NCI-H526 treated with DMSO at 0.1 percent for 48 hours (cell line): ENCODE measurements at regions not wholly inside any gene's neighbourhood (a gene's known extent, or its start where the extent isn't known, plus 50 kb on each side); places are given as distances from the start of the nearest gene placed in this dataset.
"Not testable (repeated sequence)": the region's sequence is repeated elsewhere in the genome, so short reads cannot be mapped to it uniquely, and the experiment has no call there.

Experiments
- DNase-seq: peaks from one replicate; lab custom pipeline; 2025; lab: John Stamatoyannopoulos, UW

DNA sequence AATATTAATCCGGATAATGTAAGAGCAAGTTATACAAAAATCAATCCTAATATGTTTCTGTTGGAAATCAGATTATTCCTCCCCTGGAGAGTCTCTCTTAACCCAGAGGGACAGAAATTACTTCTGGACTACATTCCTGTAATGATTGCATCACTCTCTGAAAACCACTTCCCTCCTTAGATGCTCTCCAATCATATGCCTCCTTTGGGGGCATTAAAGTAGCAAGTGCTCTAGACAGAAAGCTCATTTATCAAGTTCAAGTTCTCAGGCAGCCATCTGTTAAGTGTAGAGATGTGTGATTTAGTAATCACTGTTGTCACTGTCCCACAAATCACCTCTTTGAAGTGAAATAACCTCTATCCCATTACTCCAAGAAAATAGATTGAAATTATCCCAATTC, 247.1 kb downstream of the SLCO4C1 start:
- no peak for DNase-seq

- DNase-seq: not testable (repeated sequence)
Measured at GRCh38 chr5:102047073-102047472, 249.0 kb downstream of the SLCO4C1 start.

GRCh38 chr5:102040326-102040725, 255.8 kb downstream of the SLCO4C1 start:
- no peak for DNase-seq

DNA sequence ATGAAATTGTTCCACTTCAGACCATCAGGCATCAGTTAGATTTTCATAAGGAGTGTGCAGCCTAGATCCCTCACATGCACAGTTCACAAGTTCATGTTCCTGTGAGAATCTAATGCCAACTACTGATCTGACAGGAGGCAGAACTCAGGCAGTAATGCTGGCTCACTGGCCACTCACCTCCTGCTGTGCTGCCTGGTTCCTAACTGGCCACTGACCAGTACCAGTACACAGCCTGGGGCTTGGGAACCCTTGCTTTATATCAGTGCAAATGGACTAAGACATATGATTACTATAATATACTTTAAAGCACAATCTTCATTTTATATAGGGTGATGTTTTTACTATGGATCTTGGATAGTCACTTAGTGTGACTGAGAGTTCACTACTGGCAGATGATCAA, 259.2 kb downstream of the SLCO4C1 start:
- no peak for DNase-seq

DNA sequence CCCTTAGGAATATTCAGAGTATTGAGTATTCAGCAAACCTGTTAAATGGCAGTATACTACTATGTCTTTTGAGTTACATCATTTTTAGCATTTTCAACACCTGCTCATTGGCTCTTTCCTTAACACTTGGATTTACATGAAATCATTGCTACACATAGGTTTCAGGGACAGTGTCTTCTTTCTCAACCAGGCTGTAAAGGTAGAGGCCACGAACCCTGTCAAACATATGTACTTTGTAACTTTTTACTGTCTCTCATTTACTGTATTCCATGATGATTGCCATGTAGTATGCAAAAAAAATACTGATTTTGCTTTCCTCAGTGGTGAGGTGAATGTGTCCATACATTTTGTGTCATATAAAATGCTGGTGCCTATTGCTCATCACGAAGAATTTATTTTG, 264.4 kb downstream of the SLCO4C1 start:
- no peak for DNase-seq

DNA sequence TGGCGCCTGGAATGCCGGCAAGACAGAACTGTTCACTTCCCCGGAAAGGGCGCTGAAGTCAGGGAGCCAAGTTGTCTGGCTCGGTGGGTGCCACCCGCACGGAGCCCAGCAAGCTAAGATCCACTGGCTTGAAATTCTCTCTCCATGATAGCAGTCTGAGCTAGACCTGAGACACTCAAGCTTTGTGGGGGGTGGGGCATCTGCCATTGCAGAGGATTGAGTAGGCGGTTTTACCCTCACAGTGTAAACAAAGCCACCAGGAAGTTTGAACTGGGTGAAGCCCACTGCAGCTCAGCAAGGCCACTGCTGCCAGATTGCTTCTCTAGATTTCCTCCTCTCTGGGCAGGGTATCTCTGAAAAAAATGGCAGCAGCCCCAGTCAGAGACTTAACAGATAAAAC, 277.4 kb downstream of the SLCO4C1 start:
- DNase-seq: no peak

GRCh38 chr5:102018279-102018678, 277.8 kb downstream of the SLCO4C1 start:
- DNase-seq: no peak

DNA sequence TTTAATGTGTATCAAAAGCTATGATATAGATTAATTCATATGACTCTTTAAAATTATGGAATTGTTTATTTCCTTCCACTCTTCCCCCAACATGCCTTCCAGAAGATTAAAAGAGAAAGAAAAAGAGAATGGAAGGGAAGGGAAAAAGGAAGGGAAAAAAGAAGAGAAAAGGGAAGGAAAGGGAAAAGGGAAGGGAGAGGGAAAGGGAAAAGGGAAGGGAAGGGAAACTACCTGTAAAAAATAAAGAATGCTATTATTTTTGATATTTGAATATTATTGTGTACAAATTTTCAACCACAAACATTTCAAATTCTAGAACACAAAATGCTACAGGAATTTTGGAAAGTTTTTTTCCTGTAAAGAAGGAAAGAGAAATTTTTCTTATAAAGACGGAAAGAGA, 281.7 kb downstream of the SLCO4C1 start:
- no peak for DNase-seq

- DNase-seq: no peak
Measured at GRCh38 chr5:102010644-102011043, 285.4 kb downstream of the SLCO4C1 start.

DNA sequence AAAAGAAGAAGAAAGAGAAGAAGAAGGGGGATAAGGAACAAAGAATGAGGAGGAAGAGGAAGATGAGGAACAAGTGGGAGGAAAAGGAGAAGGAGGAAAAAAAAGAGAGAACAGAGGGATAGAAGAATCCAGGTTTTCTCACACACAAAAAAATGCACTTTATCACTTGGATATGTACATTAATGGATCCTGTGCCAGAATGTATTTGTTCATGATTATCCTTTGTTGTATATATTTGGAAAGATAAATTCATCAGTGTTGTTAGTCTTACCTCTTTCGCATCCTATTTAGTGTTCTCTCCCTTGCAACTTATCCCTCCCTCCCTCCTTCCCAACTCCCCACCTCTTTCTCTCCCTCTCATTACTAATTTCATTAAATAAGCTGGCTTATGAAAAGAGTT, 298.8 kb downstream of the SLCO4C1 start:
- no peak for DNase-seq

DNA sequence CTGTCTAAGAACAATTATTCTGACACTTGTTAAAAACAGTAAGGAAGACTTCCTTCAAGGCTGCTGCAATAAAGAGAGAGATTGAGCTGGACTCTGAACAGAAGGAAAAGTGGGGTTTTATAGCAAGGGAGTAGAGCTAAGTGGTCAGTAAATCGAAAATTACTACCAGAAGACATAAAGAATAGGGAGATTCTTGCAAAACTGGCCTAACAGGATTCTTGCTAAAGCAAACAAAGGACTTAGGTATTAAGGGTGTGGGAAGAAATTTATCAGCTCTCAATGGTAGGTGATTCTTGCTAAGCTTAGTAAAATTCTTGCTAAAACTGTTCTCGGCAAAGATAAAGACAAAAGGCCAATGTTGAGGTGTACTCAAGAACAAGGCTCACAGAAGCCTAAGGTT, 300.5 kb downstream of the SLCO4C1 start:
- no peak for DNase-seq

DNA sequence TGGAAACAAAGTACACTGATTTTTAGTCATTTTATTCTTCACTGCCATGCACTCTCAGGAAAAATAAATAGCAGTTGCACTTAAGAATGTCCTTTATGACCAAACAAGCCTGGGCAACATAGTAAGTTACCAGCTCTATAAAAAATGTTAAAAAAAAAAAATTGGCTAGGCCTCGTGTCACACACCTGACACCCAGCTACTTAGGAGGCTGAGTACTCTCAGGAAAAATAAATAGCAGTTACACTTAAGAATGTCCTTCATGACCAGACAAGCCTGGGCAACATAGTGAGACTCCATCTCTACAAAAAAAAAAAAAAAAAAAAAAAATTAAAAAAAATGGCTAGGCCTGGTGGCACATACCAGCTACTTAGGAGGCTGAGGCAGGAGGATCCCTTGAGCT, 304.6 kb downstream of the SLCO4C1 start:
- DNase-seq: no peak

- DNase-seq: no peak
Measured at GRCh38 chr5:101989659-101990058, 306.4 kb downstream of the SLCO4C1 start.

- DNase-seq: peak; percentile 12
Measured at GRCh38 chr5:101977729-101978345, 318.2 kb downstream of the SLCO4C1 start.

DNA sequence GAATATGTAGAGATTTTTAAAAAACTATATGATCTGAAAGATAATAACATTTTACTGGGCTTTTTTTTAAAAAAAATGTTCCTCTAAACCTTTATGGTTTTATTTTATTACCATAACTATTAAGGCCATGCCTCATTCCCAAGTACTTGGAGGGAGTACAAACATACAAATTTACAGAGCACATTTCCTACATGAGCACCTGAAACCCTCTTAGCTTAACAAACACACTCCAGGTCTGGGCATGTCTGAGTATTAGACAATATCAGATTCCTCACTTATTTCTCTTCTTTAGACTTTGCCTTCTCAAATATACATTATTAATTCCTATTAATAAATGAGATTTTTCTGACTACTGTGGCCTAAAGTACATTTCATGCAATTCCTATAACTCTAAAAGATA, 319.2 kb downstream of the SLCO4C1 start:
- DNase-seq: no peak

DNA sequence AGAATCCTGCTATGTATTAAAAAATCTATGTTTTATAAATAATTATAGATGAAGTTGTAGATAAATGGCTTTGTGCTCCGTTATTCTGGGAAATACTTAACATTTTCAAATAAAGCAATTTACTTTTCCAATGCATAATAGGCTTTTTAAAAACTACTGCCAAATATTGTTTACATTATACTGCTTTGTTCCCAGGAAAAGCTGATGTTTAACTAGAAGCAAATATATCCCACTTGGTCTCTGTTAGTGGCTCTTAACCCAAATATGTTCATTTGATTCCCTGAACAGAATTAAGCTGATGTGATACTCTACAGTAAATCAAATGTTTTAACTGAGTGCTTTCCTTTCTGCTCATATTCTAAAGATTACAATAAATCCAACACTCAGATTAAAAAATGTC, 326.3 kb downstream of the SLCO4C1 start:
- no peak for DNase-seq

- DNase-seq: no peak
Measured at GRCh38 chr5:101966476-101966875, 329.6 kb downstream of the SLCO4C1 start.

- DNase-seq: no peak
Measured at GRCh38 chr5:101955891-101956290, 340.2 kb downstream of the SLCO4C1 start.

DNA sequence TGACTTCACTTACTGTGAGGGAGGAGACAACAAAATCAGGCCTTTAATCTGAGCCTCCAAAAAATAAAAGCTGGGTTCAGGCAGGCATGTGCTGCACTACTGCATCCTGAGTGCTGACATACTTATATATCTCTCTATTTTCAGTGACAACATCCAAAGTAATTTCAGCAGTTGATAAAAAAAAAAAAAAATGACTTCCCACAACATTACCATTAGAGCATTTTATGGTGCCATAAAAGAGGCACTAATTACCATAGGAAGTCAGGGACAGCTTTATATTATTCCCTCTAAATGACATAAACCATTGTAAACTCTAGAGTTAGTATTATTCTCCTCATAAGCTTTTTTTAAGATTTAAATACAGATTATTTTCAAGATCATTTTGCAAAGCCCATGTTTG, 346.1 kb downstream of the SLCO4C1 start:
- DNase-seq: no peak

- DNase-seq: no peak
Measured at GRCh38 chr5:101948615-101949014, 347.5 kb downstream of the SLCO4C1 start.

DNA sequence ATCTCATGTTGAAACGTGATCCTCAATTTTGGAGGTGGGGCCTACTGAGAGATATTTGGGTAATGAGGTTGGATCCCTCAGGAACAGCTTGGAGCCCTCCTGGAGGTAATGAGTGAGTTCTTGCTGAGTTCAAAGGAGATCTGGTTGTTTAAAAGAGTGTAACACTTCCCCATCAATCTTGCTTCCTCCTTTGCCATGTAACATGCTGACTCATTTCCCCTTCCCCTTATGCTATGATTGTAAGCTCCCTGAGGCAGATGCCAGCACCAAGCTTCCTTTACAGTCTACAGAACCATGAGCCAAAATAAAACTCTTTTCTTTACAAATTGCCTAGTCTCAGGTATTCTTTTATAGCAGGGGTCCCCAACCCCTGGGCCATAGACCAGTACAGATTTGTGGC, 352.3 kb downstream of the SLCO4C1 start:
- DNase-seq: no peak

DNA sequence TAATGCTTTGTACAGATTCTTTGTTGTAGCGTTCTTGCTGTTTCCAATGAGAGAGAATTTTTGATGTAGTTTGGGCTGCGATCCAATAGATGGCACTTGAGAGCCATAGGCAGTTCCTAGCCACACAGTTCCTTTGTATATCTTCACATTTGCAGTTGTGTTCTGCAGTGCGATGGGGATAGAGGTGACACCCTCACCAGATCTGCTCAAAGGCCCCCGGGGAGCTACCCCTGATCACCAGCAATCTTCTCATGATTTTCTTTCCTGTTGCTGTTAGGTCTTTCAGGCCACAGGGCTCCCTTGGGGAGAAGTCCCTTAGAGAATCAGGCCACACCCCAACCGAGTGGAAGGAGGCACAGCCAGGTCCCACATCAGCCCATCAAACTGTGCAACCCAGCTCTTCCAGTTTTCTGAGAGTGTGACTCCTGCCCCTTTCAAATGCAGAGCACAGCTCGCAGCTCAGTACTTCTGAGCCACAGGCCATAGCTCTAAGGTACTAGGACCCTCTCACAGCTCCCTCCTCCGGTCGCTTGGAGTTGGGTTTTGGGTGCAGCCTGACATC, 353.7 kb downstream of the SLCO4C1 start:
- no peak for DNase-seq

DNA sequence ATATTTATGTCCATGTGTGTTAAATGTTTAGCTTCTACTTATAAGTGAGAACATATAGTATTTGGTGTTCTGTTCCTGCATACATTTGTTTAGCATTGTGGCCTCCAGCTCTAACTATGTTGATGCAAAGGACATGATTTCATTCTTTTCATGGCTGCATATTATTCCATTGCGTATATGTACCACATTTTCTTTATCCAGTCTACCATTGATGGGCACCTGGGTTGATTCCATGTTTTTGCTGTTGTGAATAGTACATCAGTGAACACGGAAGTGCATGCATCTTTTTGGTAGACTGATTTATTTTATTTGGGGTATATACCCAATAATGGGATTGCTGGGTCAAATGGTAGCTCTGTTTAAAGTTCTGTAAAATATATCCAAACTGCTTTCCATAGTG, 359.0 kb downstream of the SLCO4C1 start:
- no peak for DNase-seq

DNA sequence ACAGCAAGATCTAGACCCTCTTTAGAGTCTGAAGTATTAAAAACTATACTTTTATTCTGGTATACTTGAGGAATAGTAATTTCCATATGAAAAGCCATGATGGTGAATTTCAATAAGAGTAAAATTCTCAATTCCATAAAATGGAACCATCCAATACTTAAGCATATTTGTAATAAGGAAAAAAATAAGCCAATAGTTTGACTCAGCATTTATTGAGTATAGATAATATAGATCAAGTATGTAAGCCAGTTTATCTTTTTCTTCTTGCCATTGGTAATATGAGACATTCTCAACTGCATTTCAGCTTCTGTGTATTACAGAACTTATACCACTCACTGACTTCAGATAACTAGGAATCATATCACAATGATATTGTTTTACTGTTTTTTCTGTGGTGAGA, 361.0 kb downstream of the SLCO4C1 start:
- no peak for DNase-seq
